ENCODE measurements at regions not wholly inside any gene's neighbourhood (a gene's known extent, or its start where the extent isn't known, plus 50 kb on each side); places are given as distances from the start of the nearest gene placed in this dataset.
A peak's percentile ranks its signal among the peaks of the same experiment; 100 is the strongest.

DNA sequence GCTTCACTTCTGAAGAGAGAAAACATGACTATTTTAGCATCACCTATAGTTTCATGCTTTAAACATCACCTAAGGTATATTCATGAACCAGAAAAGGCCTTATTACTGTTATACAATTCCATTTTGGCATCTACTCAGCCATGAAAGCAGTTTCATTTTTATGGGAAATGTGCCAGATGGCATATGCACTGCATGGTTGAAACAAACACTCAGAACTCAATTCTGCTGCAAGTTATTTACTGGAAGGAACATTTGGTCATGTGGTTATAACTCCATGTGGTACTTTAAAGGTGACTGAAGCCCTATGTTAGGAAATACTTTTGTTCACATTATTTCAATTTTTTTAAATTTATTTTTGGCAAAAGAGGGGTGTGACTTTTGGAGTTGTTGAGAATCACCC, 287.5 kb upstream of the CRIM1 start:
- no peak overlapping the region for H3K4me3 ChIP-seq (replicated peaks; ENCODE audit: insufficient read depth, low read length)
- no peak overlapping the region for H3K27ac ChIP-seq (replicated peaks)
- TF ChIP-seq, protein P1, sequence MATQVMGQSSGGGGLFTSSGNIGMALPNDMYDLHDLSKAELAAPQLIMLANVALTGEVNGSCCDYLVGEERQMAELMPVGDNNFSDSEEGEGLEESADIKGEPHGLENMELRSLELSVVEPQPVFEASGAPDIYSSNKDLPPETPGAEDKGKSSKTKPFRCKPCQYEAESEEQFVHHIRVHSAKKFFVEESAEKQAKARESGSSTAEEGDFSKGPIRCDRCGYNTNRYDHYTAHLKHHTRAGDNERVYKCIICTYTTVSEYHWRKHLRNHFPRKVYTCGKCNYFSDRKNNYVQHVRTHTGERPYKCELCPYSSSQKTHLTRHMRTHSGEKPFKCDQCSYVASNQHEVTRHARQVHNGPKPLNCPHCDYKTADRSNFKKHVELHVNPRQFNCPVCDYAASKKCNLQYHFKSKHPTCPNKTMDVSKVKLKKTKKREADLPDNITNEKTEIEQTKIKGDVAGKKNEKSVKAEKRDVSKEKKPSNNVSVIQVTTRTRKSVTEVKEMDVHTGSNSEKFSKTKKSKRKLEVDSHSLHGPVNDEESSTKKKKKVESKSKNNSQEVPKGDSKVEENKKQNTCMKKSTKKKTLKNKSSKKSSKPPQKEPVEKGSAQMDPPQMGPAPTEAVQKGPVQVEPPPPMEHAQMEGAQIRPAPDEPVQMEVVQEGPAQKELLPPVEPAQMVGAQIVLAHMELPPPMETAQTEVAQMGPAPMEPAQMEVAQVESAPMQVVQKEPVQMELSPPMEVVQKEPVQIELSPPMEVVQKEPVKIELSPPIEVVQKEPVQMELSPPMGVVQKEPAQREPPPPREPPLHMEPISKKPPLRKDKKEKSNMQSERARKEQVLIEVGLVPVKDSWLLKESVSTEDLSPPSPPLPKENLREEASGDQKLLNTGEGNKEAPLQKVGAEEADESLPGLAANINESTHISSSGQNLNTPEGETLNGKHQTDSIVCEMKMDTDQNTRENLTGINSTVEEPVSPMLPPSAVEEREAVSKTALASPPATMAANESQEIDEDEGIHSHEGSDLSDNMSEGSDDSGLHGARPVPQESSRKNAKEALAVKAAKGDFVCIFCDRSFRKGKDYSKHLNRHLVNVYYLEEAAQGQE (IDR thresholded peaks at IDR 0.05; ENCODE audit: insufficient replicate concordance, low read depth): no peak
- no peak for TF ChIP-seq SPI1 (IDR thresholded peaks at IDR 0.05; ENCODE audit: borderline replicate concordance, low read depth)
- TF ChIP-seq GABPA (IDR thresholded peaks at IDR 0.05; ENCODE audit: low read depth): no peak
- TF ChIP-seq POLR2AphosphoS5 (IDR thresholded peaks at IDR 0.05; ENCODE audit: low read depth): no peak
- TF ChIP-seq, protein P2, sequence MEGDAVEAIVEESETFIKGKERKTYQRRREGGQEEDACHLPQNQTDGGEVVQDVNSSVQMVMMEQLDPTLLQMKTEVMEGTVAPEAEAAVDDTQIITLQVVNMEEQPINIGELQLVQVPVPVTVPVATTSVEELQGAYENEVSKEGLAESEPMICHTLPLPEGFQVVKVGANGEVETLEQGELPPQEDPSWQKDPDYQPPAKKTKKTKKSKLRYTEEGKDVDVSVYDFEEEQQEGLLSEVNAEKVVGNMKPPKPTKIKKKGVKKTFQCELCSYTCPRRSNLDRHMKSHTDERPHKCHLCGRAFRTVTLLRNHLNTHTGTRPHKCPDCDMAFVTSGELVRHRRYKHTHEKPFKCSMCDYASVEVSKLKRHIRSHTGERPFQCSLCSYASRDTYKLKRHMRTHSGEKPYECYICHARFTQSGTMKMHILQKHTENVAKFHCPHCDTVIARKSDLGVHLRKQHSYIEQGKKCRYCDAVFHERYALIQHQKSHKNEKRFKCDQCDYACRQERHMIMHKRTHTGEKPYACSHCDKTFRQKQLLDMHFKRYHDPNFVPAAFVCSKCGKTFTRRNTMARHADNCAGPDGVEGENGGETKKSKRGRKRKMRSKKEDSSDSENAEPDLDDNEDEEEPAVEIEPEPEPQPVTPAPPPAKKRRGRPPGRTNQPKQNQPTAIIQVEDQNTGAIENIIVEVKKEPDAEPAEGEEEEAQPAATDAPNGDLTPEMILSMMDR (IDR thresholded peaks at IDR 0.05; ENCODE audit: insufficient read depth, low read length): no peak
- DNase-seq (ENCODE audit: low read depth in 1 of 2, low spot score in 1 of 2): no peak
- no peaks in the 10 kb centered on the region for H3K27me3 ChIP-seq (ENCODE audit: insufficient read depth, poor library complexity, severe bottlenecking)

DNA sequence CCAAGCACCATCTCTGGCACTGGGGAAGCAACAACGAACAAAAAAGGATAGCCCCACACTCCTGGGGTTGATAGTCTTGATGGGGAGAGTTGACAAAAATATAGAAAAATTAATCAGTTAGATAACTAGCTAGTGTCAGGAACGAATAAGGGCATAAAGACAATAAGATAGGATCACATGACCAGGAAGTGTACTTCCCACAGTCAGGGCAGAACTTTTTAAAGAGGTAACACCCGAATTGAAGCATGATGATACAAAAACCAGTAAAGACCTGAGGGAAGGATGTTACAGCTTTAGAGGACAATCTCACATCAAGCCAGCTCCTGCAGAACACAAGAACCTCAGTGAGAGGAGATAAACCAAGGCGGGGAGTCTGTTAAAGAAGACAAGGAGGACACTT, 295.4 kb upstream of the CRIM1 start:
- no peak for DNase-seq (ENCODE audit: low read depth in 1 of 2, low spot score in 1 of 2)
- no peaks in the 10 kb centered on the region for H3K27me3 ChIP-seq (ENCODE audit: insufficient read depth, poor library complexity, severe bottlenecking)
- H3K4me3 ChIP-seq (replicated peaks; ENCODE audit: insufficient read depth, low read length): no peak overlapping the region
- 0 out of 2 replicates have a peak overlapping the region, but pooled peaks have one; percentile 31 for H3K27ac ChIP-seq (replicated peaks)
- TF ChIP-seq SPI1 (IDR thresholded peaks at IDR 0.05; ENCODE audit: borderline replicate concordance, low read depth) (no peak), POLR2AphosphoS5 (IDR thresholded peaks at IDR 0.05; ENCODE audit: low read depth) (no peak), GABPA (IDR thresholded peaks at IDR 0.05; ENCODE audit: low read depth) (no peak)
- TF ChIP-seq, protein P2 (IDR thresholded peaks at IDR 0.05; ENCODE audit: insufficient read depth, low read length): no peak
- TF ChIP-seq, protein P1 (IDR thresholded peaks at IDR 0.05; ENCODE audit: insufficient replicate concordance, low read depth): no peak

DNA sequence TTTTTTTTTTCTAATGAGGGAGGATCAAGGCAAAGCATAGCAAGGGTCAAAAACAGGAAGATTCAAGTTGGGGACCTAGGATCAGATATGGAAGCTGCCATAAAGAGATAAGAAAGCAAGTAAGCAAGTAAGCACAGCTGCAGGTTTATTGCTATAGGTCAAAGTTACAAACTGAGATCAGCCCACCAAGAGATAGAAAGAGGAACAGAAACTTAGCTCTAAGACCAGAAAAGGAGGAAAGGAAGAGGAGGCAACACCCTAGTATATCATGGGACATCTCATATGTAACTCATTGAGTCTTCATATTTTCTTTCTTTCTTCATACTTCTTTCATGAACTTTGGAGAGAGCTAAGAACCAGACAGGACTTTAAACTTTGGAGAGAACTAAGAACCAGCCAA, 295.9 kb upstream of the CRIM1 start:
- 0 out of 2 replicates have a peak overlapping the region, but pooled peaks have one; percentile 31 for H3K27ac ChIP-seq (replicated peaks)
- H3K27me3 ChIP-seq (ENCODE audit: insufficient read depth, poor library complexity, severe bottlenecking): no peaks in the 10 kb centered on the region
- peak; percentile 7 to 46 for DNase-seq (ENCODE audit: low read depth in 1 of 2, low spot score in 1 of 2)
- no peak overlapping the region for H3K4me3 ChIP-seq (replicated peaks; ENCODE audit: insufficient read depth, low read length)
- TF ChIP-seq POLR2AphosphoS5 (IDR thresholded peaks at IDR 0.05; ENCODE audit: low read depth) (no peak), GABPA (IDR thresholded peaks at IDR 0.05; ENCODE audit: low read depth) (peak; percentile 40; the same call in 1 of the 2 replicates), SPI1 (IDR thresholded peaks at IDR 0.05; ENCODE audit: borderline replicate concordance, low read depth) (peak; percentile 71; the same call in 1 of the 2 replicates)
- TF ChIP-seq, protein P2 (IDR thresholded peaks at IDR 0.05; ENCODE audit: insufficient read depth, low read length): no peak

DNA sequence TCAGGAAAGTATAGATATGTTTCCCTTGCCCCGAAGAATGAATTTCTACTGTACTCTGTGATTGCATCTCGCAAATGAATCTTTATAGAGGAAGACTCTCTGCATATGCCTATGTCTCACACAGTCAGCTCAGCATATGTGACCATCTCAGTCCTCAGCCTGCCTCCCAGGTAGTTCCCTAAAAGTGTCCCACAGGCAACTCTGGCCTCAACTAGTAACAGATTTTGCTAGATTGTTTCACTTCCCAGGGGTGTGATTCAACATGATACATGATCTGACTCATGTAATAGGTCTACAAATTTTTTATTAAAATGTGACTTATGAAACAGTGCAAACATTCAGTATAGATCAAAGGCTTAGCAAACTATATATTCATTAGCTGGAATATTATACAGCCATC, 296.6 kb upstream of the CRIM1 start:
- Histone ChIP-seq H3K27me3 (ENCODE audit: insufficient read depth, poor library complexity, severe bottlenecking) (no peaks in the 10 kb centered on the region), H3K27ac (replicated peaks) (no peak overlapping the region), H3K4me3 (replicated peaks; ENCODE audit: insufficient read depth, low read length) (no peak overlapping the region)
- peak; percentile 13; the same call in 1 of the 2 replicates for TF ChIP-seq SPI1 (IDR thresholded peaks at IDR 0.05; ENCODE audit: borderline replicate concordance, low read depth)
- no peak for TF ChIP-seq POLR2AphosphoS5 (IDR thresholded peaks at IDR 0.05; ENCODE audit: low read depth)
- DNase-seq (ENCODE audit: low read depth in 1 of 2, low spot score in 1 of 2): peak in 1 of 2 experiments; percentile 6

Measured in HL-60 (cell line).